Uterus (tissue), 3 donors: ENCODE measurements at regions not wholly inside any gene's neighbourhood (a gene's known extent, or its start where the extent isn't known, plus 50 kb on each side); places are given as distances from the start of the nearest gene placed in this dataset.
"Not testable (repeated sequence)": the region's sequence is repeated elsewhere in the genome, so short reads cannot be mapped to it uniquely, and the experiment has no call there.

Experiments used
- DNase-seq, 2 donors: peaks; one replicate each; pipeline ENCODE4 v3.0.0-alpha.2; 2019 to 2020
- H3K27ac ChIP-seq, 2 donors: fragments of 200-600 bp; sonication (generic); 1 replicate in 1 of 2; 2 replicates in 1 of 2; pipeline ENCODE4 v1.5.1; 2016 to 2018
- H3K27me3 ChIP-seq, 2 donors: fragments of 200-600 bp; sonication (generic); one replicate each; pipeline ENCODE4 v1.5.1; 2018 to 2019; ENCODE audit warnings: control low read depth in 1 of 2
- H3K36me3 ChIP-seq, 2 donors: fragments of 200-600 bp; sonication (generic); one replicate each; pipeline ENCODE4 v1.5.1; 2019; ENCODE audit warnings: control low read depth in 1 of 2
- H3K4me1 ChIP-seq, 2 donors: fragments of 200-600 bp; sonication (generic); one replicate each; pipeline ENCODE4 v1.5.1; 2018 to 2019; ENCODE audit warnings: control low read depth in 1 of 2
- H3K4me3 ChIP-seq, 2 donors: fragments of 200-600 bp; sonication (generic); 1 replicate in 1 of 2; 2 replicates in 1 of 2; pipeline ENCODE4 v1.5.1; 2018 to 2019; ENCODE audit warnings: mild to moderate bottlenecking in 1 of 2
- H3K9me3 ChIP-seq, 2 donors: fragments of 200-600 bp; sonication (generic); one replicate each; pipeline ENCODE4 v1.5.1; 2019; ENCODE audit warnings: control low read depth in 1 of 2
- CTCF ChIP-seq, 4 experiments: fragments of 200-600 bp in 2 of 4; fragments of 450-650 bp in 2 of 4; sonication (generic) in 2 of 4; IDR thresholded peaks; one replicate each; pipeline ENCODE4 v1.5.1; 2016 to 2019; ENCODE audit warnings: antibody characterized with exemption in 4 of 4, mild to moderate bottlenecking in 2 of 4, moderate library complexity in 1 of 4
- POLR2A ChIP-seq, 2 donors: fragments of 450-650 bp; IDR thresholded peaks; one replicate each; pipeline ENCODE4 v1.6.1; 2016; ENCODE audit warnings: antibody characterized with exemption in 2 of 2, mild to moderate bottlenecking in 1 of 2, moderate library complexity in 1 of 2
- intact Hi-C: fragments of 100-400 bp; cut with DNase I; formaldehyde crosslinking; loops from one replicate; pipeline ENCODE4 v1.15.1; 2023; ENCODE audit warnings: low total_unique reads
- donor health status: DM: yes; HTN: yes; CAD: no.

- TF ChIP-seq POLR2A (IDR thresholded peaks at IDR 0.05): no peak
- TF ChIP-seq CTCF (IDR thresholded peaks at IDR 0.05): no peak
- H3K27me3 ChIP-seq: no peaks in the 10 kb centered on the region
- no peak for DNase-seq
- intact Hi-C loops: no loop called here
- H3K9me3 ChIP-seq: no peaks in the 10 kb centered on the region
- H3K27ac ChIP-seq: no peak overlapping the region
- H3K36me3 ChIP-seq: no peaks in the 10 kb centered on the region
- H3K4me3 ChIP-seq: no peak overlapping the region
- no peaks in the 10 kb centered on the region for H3K4me1 ChIP-seq
Observed at GRCh38 chr4:112823606-112824005, 186.7 kb downstream of the LARP7 start.

DNA sequence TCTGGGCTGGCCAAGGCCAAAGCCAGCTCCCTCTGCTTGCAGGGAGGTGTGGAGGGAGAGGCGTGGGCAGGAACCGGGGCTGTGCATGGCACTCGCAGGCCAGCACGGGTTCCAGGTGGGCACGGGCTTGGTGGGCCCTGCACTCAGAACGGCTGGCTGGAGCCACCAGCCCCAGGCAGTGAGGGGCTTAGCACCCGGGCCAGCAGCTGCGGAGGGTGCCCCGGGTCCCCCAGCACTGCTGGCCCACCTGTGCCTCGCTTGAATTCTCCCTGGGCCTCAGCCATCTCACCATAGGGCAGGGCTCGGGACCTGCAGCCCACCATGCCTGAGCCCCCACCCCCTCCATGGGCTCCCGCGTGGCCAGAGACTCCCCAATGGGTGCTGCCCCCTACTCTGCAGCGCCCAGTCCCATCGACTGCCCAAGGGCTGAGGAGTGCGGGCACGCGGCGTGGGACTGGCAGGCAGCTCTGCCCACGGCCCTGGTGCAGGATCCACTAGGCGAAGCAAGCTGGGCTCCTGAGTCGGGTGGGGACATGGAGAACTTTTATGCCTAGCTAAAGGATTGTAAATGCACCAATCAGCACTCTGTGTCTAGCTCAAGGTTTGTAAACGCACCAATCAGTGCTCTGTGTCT lies 193.9 kb downstream of the LARP7 start:
- H3K9me3 ChIP-seq: no peaks in the 10 kb centered on the region
- H3K27ac ChIP-seq: no peak overlapping the region
- H3K4me3 ChIP-seq: no peak overlapping the region
- H3K4me1 ChIP-seq: no peaks in the 10 kb centered on the region
- intact Hi-C loops: no loop called here
- DNase-seq: no peak
- no peaks in the 10 kb centered on the region for H3K27me3 ChIP-seq
- TF ChIP-seq POLR2A (IDR thresholded peaks at IDR 0.05) (no peak), CTCF (IDR thresholded peaks at IDR 0.05) (no peak)
- H3K36me3 ChIP-seq: no peaks in the 10 kb centered on the region

- H3K27ac ChIP-seq: no peak overlapping the region
- intact Hi-C loops: no loop called here
- no peaks in the 10 kb centered on the region for H3K4me1 ChIP-seq
- H3K9me3 ChIP-seq: no peaks in the 10 kb centered on the region
- no peak for TF ChIP-seq CTCF (IDR thresholded peaks at IDR 0.05)
- TF ChIP-seq POLR2A (IDR thresholded peaks at IDR 0.05): no peak
- H3K36me3 ChIP-seq: no peaks in the 10 kb centered on the region
- H3K27me3 ChIP-seq: no peaks in the 10 kb centered on the region
- H3K4me3 ChIP-seq: no peak overlapping the region
- no peak for DNase-seq
Observed at GRCh38 chr4:112832493-112832892, 195.6 kb downstream of the LARP7 start.

DNA sequence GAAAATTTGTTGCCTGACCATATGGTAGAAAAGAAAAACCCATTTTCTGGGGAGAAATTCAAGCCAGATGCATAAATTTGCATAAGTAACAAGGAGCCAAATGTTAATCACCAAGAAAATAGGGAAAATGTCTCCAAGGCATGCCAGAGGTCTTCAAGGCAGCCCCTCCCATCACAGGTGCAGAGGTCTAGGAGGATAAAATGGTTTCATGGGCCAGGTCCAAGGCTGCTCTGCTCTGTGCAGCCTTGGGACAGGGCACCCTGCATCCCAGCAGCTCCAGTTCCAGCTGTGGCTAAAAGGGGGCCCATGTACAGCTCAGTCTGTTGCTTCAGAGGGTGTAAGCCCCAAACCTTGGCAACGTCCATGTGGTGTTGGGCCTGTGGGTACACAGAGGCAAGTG lies 200.0 kb downstream of the LARP7 start:
- intact Hi-C loops: no loop called here
- no peaks in the 10 kb centered on the region for H3K27me3 ChIP-seq
- TF ChIP-seq CTCF (IDR thresholded peaks at IDR 0.05) (no peak), POLR2A (IDR thresholded peaks at IDR 0.05) (no peak)
- H3K27ac ChIP-seq: no peak overlapping the region
- no peak for DNase-seq
- H3K9me3 ChIP-seq: no peaks in the 10 kb centered on the region
- H3K36me3 ChIP-seq: no peaks in the 10 kb centered on the region
- no peaks in the 10 kb centered on the region for H3K4me1 ChIP-seq
- H3K4me3 ChIP-seq: no peak overlapping the region

- H3K4me3 ChIP-seq, DNase-seq, intact Hi-C loops: not testable (repeated sequence)
Observed at GRCh38 chr4:112838015-112838414, 201.1 kb downstream of the LARP7 start.

GRCh38 chr4:112840061-112840460 lies 203.1 kb downstream of the LARP7 start:
- Histone ChIP-seq H3K36me3 (no peaks in the 10 kb centered on the region), H3K27ac (no peak overlapping the region), H3K4me3 (no peak overlapping the region), H3K27me3 (no peaks in the 10 kb centered on the region), H3K9me3 (no peaks in the 10 kb centered on the region), H3K4me1 (no peaks in the 10 kb centered on the region)
- intact Hi-C loops: no loop called here
- DNase-seq: no peak
- TF ChIP-seq POLR2A (IDR thresholded peaks at IDR 0.05): no peak
- no peak for TF ChIP-seq CTCF (IDR thresholded peaks at IDR 0.05)

More at GRCh38 chr4:112838015-112838414, 201.1 kb downstream of the LARP7 start:
- not testable (repeated sequence) for H3K36me3 ChIP-seq, H3K27ac ChIP-seq, H3K27me3 ChIP-seq, H3K4me1 ChIP-seq, H3K9me3 ChIP-seq
